Aorta (tissue), 5 donors: ENCODE measurements at regions not wholly inside any gene's neighbourhood (a gene's known extent, or its start where the extent isn't known, plus 50 kb on each side); places are given as distances from the start of the nearest gene placed in this dataset.
"Not testable (repeated sequence)": the region's sequence is repeated elsewhere in the genome, so short reads cannot be mapped to it uniquely, and the experiment has no call there.

Experiments used
- ATAC-seq: fragments of 200-7000 bp; cut with Tn5 transposase; one replicate; pipeline ENCODE4 v1.9.1; 2022; ENCODE audit warnings: moderate library complexity; ENCODE audit not compliant: low FRiP score
- DNase-seq, 2 donors: peaks; one replicate each; pipeline ENCODE4 v3.0.0-alpha.2; 2020
- H3K27ac ChIP-seq, 2 donors: one replicate each; pipeline ENCODE4 v1.5.1; 2013; ENCODE audit warnings: low read length in 2 of 2, mild to moderate bottlenecking in 2 of 2, moderate library complexity in 2 of 2, control low read depth in 1 of 2, inconsistent platforms in 1 of 2, low read depth in 1 of 2
- H3K27me3 ChIP-seq, 2 donors: one replicate each; pipeline ENCODE4 v1.6.1; 2013; ENCODE audit warnings: control low read depth in 1 of 2, low read length in 1 of 2, mild to moderate bottlenecking in 1 of 2, moderate library complexity in 1 of 2; ENCODE audit not compliant: insufficient read depth in 2 of 2, control insufficient read depth in 1 of 2
- H3K36me3 ChIP-seq, 2 donors: one replicate each; pipeline ENCODE4 v1.6.1; 2013; ENCODE audit warnings: control low read depth in 1 of 2, low read length in 1 of 2, mild to moderate bottlenecking in 1 of 2; ENCODE audit not compliant: insufficient read depth in 2 of 2, control insufficient read depth in 1 of 2
- H3K4me1 ChIP-seq, 2 donors: one replicate each; pipeline ENCODE4 v1.6.1; 2013; ENCODE audit warnings: low read length in 2 of 2, control low read depth in 1 of 2, mild to moderate bottlenecking in 1 of 2, moderate library complexity in 1 of 2; ENCODE audit not compliant: insufficient read depth in 2 of 2, control insufficient read depth in 1 of 2
- H3K4me3 ChIP-seq, 2 donors: one replicate each; pipeline ENCODE4 v1.5.1; 2013; ENCODE audit warnings: low read length in 2 of 2, control low read depth in 1 of 2, mild to moderate bottlenecking in 1 of 2
- H3K9me3 ChIP-seq: one replicate; pipeline ENCODE4 v1.6.1; 2013; ENCODE audit warnings: mild to moderate bottlenecking, low read length; ENCODE audit not compliant: control insufficient read depth
- WGBS, 2 donors: extraction: QIAGEN DNeasy Blood & Tissue Kit; methylation state at CpG; one replicate each; pipeline ENCODE4 v1.1.7; 2013; 5-methylcytosine and 5-hydroxymethylcytosine counted together
- intact Hi-C, 2 donors: fragments of 100-400 bp; cut with DNase I; formaldehyde crosslinking; loops; one replicate each; pipeline versions ENCODE4 v1.14.2 to v1.15.0; 2022
- donor health status: healthy with polysubstance abuse.
- donor health status: Bipolar disorder and iron deficiency.
- donor health status: DM: no; HTN: no; CAD: no.
- donor health status: DM: no; HTN: no; CAD: no.
- donor health status: DM: yes; HTN: yes; CAD: no.

GRCh38 chr13:89061821-89062220 is 1390.7 kb downstream of the SLITRK5 start:
- Histone ChIP-seq H3K27me3 (no peaks in the 10 kb centered on the region), H3K27ac (no peak overlapping the region), H3K4me3 (no peak overlapping the region), H3K36me3 (no peaks in the 10 kb centered on the region), H3K4me1 (no peaks in the 10 kb centered on the region), H3K9me3 (no peaks in the 10 kb centered on the region)
- DNase-seq (no peak), ATAC-seq (peak; percentile 29)
- intact Hi-C loops = no loop called here
- WGBS, 2 donors = 72 to 91% methylated on average over 1 of the region's 1 CpG

GRCh38 chr13:89066868-89067466 is 1395.8 kb downstream of the SLITRK5 start:
- no peaks in the 10 kb centered on the region for H3K27me3 ChIP-seq
- ATAC-seq (peak; percentile 59), DNase-seq (no peak)
- no peak overlapping the region for H3K27ac ChIP-seq
- H3K36me3 ChIP-seq = no peaks in the 10 kb centered on the region
- no peaks in the 10 kb centered on the region for H3K9me3 ChIP-seq
- intact Hi-C loops = no loop called here
- no peaks in the 10 kb centered on the region for H3K4me1 ChIP-seq
- no peak overlapping the region for H3K4me3 ChIP-seq
- 17 to 23% methylated on average over 9 of the region's 9 CpGs for WGBS, 2 donors

- no peak overlapping the region for H3K27ac ChIP-seq
- ATAC-seq (no peak), DNase-seq (no peak)
- no peaks in the 10 kb centered on the region for H3K9me3 ChIP-seq
- intact Hi-C loops = no loop called here
- H3K27me3 ChIP-seq = no peaks in the 10 kb centered on the region
- no peaks in the 10 kb centered on the region for H3K36me3 ChIP-seq
- no peak overlapping the region for H3K4me3 ChIP-seq
- no peaks in the 10 kb centered on the region for H3K4me1 ChIP-seq
- WGBS, 2 donors = 65 to 70% methylated on average over 1 of the region's 1 CpG
Measured at GRCh38 chr13:89072979-89073378, 1401.8 kb downstream of the SLITRK5 start.

- intact Hi-C loops = no loop called here
- H3K9me3 ChIP-seq = no peaks in the 10 kb centered on the region
- H3K4me3 ChIP-seq = no peak overlapping the region
- no peaks in the 10 kb centered on the region for H3K27me3 ChIP-seq
- WGBS, 2 donors = 82 to 85% methylated on average over 2 of the region's 2 CpGs
- no peak for DNase-seq
- no peaks in the 10 kb centered on the region for H3K36me3 ChIP-seq
- H3K27ac ChIP-seq = no peak overlapping the region
- ATAC-seq = no peak
- no peaks in the 10 kb centered on the region for H3K4me1 ChIP-seq
Measured at GRCh38 chr13:89076622-89077021, 1405.5 kb downstream of the SLITRK5 start.

GRCh38 chr13:89082623-89083022 is 1411.5 kb downstream of the SLITRK5 start:
- no peak for ATAC-seq
- intact Hi-C loops = no loop called here
- H3K36me3 ChIP-seq = no peaks in the 10 kb centered on the region
- no peak for DNase-seq
- H3K27me3 ChIP-seq = no peaks in the 10 kb centered on the region
- 87 to 89% methylated on average over 3 of the region's 3 CpGs for WGBS, 2 donors
- no peak overlapping the region for H3K27ac ChIP-seq
- H3K4me3 ChIP-seq = no peak overlapping the region
- no peaks in the 10 kb centered on the region for H3K4me1 ChIP-seq
- H3K9me3 ChIP-seq = no peaks in the 10 kb centered on the region

- H3K9me3 ChIP-seq, DNase-seq, ATAC-seq, H3K4me3 ChIP-seq, H3K27ac ChIP-seq, H3K27me3 ChIP-seq, H3K4me1 ChIP-seq, intact Hi-C loops, H3K36me3 ChIP-seq: not testable (repeated sequence)
- 81 to 83% methylated on average over 8 to 16 of the region's 16 CpGs for WGBS, 2 donors
Measured at GRCh38 chr13:89088107-89088506, 1416.9 kb downstream of the SLITRK5 start.

GRCh38 chr13:89097994-89098393 is 1426.8 kb downstream of the SLITRK5 start:
- DNase-seq (no peak), ATAC-seq (no peak)
- Histone ChIP-seq H3K27ac (no peak overlapping the region), H3K36me3 (no peaks in the 10 kb centered on the region), H3K9me3 (no peaks in the 10 kb centered on the region), H3K4me1 (no peaks in the 10 kb centered on the region), H3K4me3 (no peak overlapping the region), H3K27me3 (no peaks in the 10 kb centered on the region)
- intact Hi-C loops = no loop called here
- WGBS, 2 donors = 64 to 82% methylated on average over 1 of the region's 1 CpG

- Histone ChIP-seq H3K27me3 (no peaks in the 10 kb centered on the region), H3K9me3 (no peaks in the 10 kb centered on the region), H3K4me3 (no peak overlapping the region), H3K4me1 (no peaks in the 10 kb centered on the region), H3K27ac (no peak overlapping the region), H3K36me3 (no peaks in the 10 kb centered on the region)
- ATAC-seq = no peak
- intact Hi-C loops = no loop called here
- no peak for DNase-seq
- 33 to 34% methylated on average over 5 of the region's 5 CpGs for WGBS, 2 donors
Measured at GRCh38 chr13:89113744-89114143, 1442.6 kb downstream of the SLITRK5 start.

GRCh38 chr13:89115307-89115706 is 1444.1 kb downstream of the SLITRK5 start:
- 71 to 72% methylated on average over 3 of the region's 3 CpGs for WGBS, 2 donors
- H3K27me3 ChIP-seq = no peaks in the 10 kb centered on the region
- no peaks in the 10 kb centered on the region for H3K9me3 ChIP-seq
- intact Hi-C loops = no loop called here
- no peak for ATAC-seq
- H3K4me3 ChIP-seq = no peak overlapping the region
- H3K4me1 ChIP-seq = no peaks in the 10 kb centered on the region
- no peak overlapping the region for H3K27ac ChIP-seq
- no peak for DNase-seq
- H3K36me3 ChIP-seq = no peaks in the 10 kb centered on the region
